MG63 (cell line): ENCODE measurements at regions not wholly inside any gene's neighbourhood (a gene's known extent, or its start where the extent isn't known, plus 50 kb on each side); places are given as distances from the start of the nearest gene placed in this dataset.
A peak's percentile ranks its signal among the peaks of the same experiment; 100 is the strongest.

Source experiments
- DNase-seq: peaks from one replicate; pipeline ENCODE4 v3.0.0-alpha.2; 2020
- H3K27me3 ChIP-seq: fragments of 250-450 bp; sonication (Bioruptor Pico); 2 replicates; pipeline ENCODE4 v1.5.1; 2020; ENCODE audit warnings: mild to moderate bottlenecking, moderate library complexity
- H3K36me3 ChIP-seq: fragments of 250-450 bp; sonication (Bioruptor Pico); 2 replicates; pipeline ENCODE4 v1.5.1; 2020; ENCODE audit warnings: mild to moderate bottlenecking, moderate library complexity
- H3K4me3 ChIP-seq: fragments of 250-450 bp; sonication (Bioruptor Pico); 2 replicates; pipeline ENCODE4 v1.5.1; 2020; ENCODE audit warnings: mild to moderate bottlenecking, moderate library complexity
- H3K9me3 ChIP-seq: fragments of 250-450 bp; sonication (Bioruptor Pico); 2 replicates; pipeline ENCODE4 v1.5.1; 2020; ENCODE audit warnings: mild to moderate bottlenecking, moderate library complexity

DNA sequence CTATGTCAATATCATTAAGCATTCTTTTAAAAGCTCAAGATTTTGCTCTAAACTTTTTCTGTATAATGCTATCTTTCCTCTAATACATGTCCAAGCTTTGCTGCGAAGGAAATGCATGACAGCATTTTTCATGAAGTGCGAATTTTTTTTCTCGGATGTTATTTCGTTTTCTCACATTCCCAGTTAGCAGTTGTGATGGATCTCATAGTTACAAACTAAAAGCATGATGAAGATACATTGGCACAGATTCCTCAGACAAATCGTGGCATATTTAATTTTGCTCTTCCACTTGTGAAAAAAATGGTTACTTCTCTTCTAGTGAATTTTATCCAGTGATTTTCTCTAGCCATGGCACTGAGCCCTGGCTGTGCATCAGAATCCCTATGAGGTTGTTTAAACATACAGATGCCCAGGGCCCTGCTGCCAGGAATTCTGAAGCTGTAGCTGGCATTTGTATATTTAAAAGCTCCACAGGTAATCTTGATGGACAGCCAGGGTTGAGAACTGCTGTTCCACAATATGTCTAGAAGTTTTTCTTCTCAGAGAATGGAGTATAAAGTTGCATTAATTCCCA, 299.8 kb upstream of the NEBL start:
- Histone ChIP-seq H3K36me3 (no peaks in the 10 kb centered on the region), H3K9me3 (peaks cover 12% of the 10 kb centered on the region), H3K4me3 (no peak overlapping the region), H3K27me3 (peaks cover under 1% of the 10 kb centered on the region; the same call in 1 of the 2 replicates)
- DNase-seq, result no peak

DNA sequence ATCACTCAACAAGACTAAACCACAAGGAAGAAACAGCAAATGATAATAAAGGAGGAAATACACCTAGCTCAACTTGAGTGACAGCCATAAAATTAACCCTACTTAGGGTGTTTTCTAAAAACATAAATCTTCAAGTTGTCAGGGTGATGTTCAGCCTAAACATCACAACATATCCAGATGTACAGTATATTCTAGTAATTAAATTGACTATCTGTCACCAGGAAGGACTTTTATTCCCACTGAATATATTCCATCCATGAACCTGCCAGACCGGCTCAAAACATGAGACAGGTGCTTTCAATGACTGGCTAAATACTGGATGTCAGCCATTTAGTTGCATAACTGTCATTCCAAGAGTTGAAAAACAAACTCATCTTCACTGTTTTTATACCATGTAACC, 298.1 kb upstream of the NEBL start:
- Histone ChIP-seq H3K36me3 (no peaks in the 10 kb centered on the region), H3K4me3 (no peak overlapping the region), H3K27me3 (no peaks in the 10 kb centered on the region), H3K9me3 (peaks cover 12% of the 10 kb centered on the region)
- DNase-seq, result no peak

DNA sequence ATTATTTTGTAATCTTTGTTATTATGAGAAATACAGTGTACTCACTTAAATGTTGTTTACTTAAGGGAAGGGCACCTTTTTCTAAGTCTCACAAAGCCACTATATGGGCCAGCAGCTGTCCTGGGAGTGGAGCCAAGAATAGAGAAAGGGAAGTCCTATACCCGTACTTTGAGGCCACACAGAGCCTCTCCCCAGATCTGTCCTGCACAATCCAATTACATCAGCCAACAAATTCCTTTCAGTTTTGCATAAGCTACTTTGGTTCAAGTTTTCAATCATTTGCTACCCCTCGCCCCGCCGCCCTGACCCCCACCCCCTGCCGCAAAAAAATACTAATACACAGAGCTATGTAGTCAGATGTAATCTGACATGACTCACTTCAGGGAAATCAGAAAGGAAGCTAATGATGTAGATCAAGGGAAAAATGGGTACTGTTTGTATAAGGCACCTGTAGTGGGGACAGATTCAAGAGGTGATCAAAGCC, 297.4 kb upstream of the NEBL start:
- no peak overlapping the region for H3K4me3 ChIP-seq
- H3K9me3 ChIP-seq, result peaks cover 12% of the 10 kb centered on the region
- H3K27me3 ChIP-seq, result no peaks in the 10 kb centered on the region
- H3K36me3 ChIP-seq, result no peaks in the 10 kb centered on the region
- peak; percentile 3 for DNase-seq

DNA sequence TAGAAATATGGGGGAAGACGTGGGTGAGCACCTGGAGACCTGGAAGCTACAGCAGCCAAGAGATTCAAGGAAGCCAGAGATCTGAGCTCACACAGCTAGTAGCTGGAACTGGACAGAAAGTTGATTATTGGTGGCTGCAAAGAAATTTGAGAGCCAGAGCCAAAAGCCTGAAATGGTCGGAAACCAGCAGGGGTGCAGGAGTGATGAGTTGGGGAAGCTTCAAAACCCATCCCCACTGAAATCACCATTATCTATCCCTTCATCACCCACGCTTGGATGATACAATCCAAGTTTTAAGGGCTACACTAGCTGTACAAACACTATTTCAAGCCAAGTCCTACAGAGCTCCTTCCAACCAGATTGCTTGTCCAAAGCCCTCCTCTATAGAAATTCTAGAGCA, 296.1 kb upstream of the NEBL start:
- peaks cover 8% of the 10 kb centered on the region for H3K9me3 ChIP-seq
- no peaks in the 10 kb centered on the region for H3K36me3 ChIP-seq
- no peak overlapping the region for H3K4me3 ChIP-seq
- no peaks in the 10 kb centered on the region for H3K27me3 ChIP-seq
- DNase-seq, result no peak

DNA sequence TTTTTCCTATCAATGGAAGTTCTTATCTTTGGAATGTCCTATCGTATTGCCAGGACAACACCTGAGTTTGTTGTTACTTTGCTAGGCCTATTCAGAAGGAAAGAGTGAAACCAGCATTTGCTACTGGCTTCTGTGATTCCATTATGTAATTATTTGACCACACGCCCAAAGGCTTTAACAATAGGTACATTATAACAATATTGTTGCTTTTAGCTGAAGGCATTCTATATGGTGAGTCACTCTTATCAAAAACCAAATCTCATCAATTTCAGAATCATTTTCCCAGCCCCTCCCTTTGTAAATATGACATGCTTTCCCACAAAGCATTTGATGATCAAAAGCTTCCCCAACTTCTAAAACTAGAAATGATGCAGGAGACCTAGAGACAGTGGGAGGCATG, 294.4 kb upstream of the NEBL start:
- H3K4me3 ChIP-seq, result no peak overlapping the region
- H3K27me3 ChIP-seq, result no peaks in the 10 kb centered on the region
- no peak for DNase-seq
- no peaks in the 10 kb centered on the region for H3K9me3 ChIP-seq
- no peaks in the 10 kb centered on the region for H3K36me3 ChIP-seq

DNA sequence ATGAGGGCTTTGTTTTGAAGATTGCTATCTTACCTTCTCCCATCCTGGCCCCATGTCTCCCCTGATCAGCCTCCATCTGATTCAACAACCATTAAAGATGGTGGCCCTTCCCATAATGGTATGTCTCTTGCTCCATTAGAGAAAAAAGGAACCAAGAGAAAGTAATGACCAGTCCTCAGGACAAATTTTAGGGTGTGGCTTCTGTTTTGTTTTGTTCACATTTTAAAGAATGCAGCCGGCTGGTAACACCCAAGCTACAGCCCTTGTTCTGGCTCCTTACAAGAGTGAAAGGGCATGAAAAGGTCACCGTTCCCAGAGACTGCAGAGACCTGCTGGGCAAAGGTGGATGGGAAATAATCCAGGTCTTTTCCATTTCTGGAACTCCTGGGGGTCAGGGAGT, 287.9 kb upstream of the NEBL start:
- Histone ChIP-seq H3K4me3 (no peak overlapping the region), H3K36me3 (no peaks in the 10 kb centered on the region), H3K9me3 (0 out of 2 replicates have a peak, but pooled peaks cover 2% of the 10 kb centered on the region), H3K27me3 (no peaks in the 10 kb centered on the region)
- DNase-seq, result no peak

DNA sequence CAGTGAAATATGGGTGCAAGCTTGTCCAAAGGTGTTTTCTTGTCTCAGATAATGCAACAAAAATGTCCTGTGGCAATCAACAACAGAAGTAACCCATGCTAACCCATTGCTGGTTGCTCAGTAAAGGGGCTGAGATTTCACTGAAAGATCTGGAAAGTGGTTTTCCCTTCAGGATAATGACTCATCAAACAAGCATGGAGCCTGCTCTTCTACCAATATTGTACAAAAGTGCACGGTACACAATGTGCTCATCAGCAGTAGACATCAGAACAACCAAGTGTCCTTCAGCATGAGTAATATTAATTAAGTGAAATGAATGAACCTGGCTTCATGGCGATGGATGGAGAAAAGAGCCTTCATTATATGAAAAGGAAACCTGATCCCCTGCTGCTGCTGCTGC, 287.1 kb upstream of the NEBL start:
- Histone ChIP-seq H3K27me3 (no peaks in the 10 kb centered on the region), H3K4me3 (no peak overlapping the region), H3K36me3 (no peaks in the 10 kb centered on the region), H3K9me3 (peaks cover 2% of the 10 kb centered on the region; the same call in 1 of the 2 replicates)
- no peak for DNase-seq

DNA sequence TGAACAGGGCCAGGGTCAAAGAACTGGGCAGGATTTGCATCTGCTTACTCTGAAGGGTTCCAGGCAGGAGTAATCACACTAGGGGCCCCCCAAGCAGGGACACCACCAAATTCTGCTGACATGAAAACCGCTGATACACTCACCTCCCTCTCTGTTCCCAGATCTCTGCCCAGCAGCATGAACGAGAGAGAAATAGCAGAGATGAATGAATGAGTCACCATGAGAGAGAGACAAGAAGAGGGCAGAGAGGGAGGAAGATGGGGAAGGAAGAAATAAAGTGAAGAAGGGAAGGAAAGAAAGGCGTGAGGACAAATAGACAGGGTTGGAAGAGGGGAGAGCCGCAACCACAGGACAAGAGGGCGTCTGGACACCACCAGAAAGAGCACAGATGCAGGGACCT, 285.9 kb upstream of the NEBL start:
- Histone ChIP-seq H3K27me3 (no peaks in the 10 kb centered on the region), H3K9me3 (peaks cover 2% of the 10 kb centered on the region; the same call in 1 of the 2 replicates), H3K4me3 (no peak overlapping the region), H3K36me3 (no peaks in the 10 kb centered on the region)
- no peak for DNase-seq

DNA sequence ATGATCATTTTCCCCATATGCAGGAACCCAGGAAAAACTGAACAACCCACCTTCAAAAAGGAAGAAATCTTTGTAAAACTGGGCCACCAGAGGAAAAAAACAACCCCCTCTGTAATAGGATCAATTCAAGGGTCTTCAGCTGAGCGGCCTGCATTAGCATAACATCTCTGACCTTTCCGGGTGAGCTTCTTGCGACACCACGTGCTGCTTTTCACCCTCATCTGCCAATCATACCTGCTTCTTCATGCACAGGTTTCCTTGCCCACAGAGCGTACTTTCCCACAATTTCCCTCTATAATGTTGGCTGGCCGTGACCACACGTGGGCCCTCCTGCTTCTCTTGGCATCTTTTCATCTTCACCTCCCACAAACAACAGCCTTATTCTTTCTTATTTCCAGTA, 284.3 kb upstream of the NEBL start:
- H3K9me3 ChIP-seq, result peaks cover 2% of the 10 kb centered on the region; the same call in 1 of the 2 replicates
- DNase-seq, result no peak
- no peaks in the 10 kb centered on the region for H3K36me3 ChIP-seq
- no peaks in the 10 kb centered on the region for H3K27me3 ChIP-seq
- no peak overlapping the region for H3K4me3 ChIP-seq

DNA sequence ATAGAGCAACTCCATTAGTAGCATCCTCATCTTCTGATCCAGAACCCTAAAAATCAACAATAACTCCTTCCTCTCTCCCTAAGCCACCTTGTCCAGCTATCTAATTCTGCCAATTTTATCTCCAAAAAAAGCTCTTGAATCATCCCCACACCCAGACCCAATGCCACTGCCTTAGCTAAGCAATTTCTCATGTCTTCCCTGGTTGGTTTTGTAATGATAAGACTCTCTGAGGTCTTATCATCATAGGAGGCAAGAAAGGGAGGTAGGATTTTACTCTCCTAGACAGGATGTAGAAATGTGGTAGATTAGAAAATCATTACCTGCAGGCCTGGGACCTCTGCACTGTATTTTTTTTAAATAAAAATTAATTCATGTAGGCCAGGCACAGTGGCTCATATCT, 283.5 kb upstream of the NEBL start:
- H3K27me3 ChIP-seq, result no peaks in the 10 kb centered on the region
- H3K36me3 ChIP-seq, result no peaks in the 10 kb centered on the region
- DNase-seq, result no peak
- no peak overlapping the region for H3K4me3 ChIP-seq
- H3K9me3 ChIP-seq, result peaks cover 2% of the 10 kb centered on the region; the same call in 1 of the 2 replicates

DNA sequence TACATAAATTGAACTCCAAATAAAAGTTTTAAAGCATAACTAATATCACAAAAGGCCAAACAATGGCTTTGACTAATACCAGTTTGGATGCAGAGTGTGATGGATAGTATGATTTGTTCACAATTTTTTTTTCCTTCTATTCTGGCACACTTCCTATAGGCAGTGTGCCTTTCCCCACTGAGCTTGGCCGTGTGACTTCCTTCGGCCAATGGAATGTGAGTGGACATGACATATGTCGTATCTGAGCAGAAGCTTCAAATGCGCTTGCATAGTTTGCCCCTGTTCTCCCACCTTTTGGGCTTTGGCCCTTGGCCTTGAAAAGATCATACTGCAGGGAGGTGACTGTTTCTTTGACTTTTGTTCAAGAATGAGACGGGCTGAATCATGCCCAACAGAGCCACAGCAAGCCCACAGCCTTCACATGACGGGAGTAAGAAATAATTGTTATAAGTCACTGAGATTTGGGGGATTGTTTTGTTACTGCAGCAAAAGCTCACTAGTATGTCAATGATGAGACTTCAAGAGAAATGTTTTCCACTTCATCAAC, 279.9 kb upstream of the NEBL start:
- Histone ChIP-seq H3K9me3 (peaks cover 2% of the 10 kb centered on the region; the same call in 1 of the 2 replicates), H3K4me3 (no peak overlapping the region), H3K36me3 (no peaks in the 10 kb centered on the region), H3K27me3 (no peaks in the 10 kb centered on the region)
- DNase-seq, result no peak

DNA sequence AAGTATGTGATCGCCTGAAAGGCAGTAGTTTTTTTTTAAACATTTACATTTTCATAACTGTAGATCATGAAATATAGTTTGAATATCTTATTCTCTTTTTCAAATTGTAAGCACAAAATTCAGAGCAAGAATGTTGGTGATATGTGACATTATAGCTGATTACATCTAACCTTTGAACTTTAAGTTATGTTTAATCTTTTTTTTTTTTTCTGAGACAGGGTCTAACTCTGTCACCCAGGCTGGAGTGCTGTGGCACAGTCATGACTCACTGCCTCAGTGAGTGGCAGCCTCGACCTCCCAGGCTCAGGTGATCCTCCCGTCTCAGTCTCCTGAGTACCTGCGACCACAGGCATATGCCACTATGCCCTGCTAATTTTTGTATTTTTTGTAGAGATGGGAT, 278.7 kb upstream of the NEBL start:
- Histone ChIP-seq H3K9me3 (peaks cover 2% of the 10 kb centered on the region; the same call in 1 of the 2 replicates), H3K4me3 (no peak overlapping the region), H3K27me3 (no peaks in the 10 kb centered on the region), H3K36me3 (no peaks in the 10 kb centered on the region)
- DNase-seq, result no peak

DNA sequence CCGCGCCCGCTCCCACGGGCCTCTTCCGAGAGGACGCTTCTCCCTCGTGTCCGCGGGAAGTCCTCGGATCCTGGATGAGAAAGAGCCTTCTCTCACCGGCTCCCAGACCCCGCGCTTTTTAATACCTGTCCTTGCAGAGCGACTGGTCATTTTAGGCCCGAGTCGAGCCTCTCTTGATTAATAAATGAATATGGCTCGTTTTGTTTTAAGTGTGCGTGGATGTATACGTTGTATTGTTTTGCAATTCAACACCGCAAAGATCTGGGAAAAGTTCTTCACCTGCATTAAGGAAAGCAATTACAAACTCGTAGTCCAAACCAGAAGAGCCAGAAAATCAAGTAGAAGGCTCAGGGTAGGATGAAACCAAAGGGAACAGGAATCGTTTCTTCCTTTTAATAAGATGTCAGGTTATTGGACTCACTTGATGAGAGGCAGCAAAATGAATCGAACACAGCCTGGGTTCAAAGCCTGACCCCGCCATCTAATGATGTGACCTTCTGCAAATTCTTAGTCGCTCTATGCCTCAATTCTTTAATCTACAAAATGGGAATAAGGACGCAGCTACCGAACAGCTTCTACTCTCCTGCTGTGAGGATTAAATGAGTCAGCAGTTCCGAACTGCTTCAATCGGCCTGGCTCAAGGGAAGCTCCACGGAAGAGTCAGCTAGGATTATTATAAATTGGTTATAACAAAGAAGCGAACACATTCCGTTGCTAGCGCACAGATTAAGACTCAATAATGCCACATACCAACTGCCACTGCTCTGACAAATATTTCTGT, 277.8 kb upstream of the NEBL start:
- Histone ChIP-seq H3K4me3 (no peak overlapping the region), H3K27me3 (no peaks in the 10 kb centered on the region), H3K9me3 (no peaks in the 10 kb centered on the region; the same call in 1 of the 2 replicates), H3K36me3 (no peaks in the 10 kb centered on the region)
- no peak for DNase-seq

DNA sequence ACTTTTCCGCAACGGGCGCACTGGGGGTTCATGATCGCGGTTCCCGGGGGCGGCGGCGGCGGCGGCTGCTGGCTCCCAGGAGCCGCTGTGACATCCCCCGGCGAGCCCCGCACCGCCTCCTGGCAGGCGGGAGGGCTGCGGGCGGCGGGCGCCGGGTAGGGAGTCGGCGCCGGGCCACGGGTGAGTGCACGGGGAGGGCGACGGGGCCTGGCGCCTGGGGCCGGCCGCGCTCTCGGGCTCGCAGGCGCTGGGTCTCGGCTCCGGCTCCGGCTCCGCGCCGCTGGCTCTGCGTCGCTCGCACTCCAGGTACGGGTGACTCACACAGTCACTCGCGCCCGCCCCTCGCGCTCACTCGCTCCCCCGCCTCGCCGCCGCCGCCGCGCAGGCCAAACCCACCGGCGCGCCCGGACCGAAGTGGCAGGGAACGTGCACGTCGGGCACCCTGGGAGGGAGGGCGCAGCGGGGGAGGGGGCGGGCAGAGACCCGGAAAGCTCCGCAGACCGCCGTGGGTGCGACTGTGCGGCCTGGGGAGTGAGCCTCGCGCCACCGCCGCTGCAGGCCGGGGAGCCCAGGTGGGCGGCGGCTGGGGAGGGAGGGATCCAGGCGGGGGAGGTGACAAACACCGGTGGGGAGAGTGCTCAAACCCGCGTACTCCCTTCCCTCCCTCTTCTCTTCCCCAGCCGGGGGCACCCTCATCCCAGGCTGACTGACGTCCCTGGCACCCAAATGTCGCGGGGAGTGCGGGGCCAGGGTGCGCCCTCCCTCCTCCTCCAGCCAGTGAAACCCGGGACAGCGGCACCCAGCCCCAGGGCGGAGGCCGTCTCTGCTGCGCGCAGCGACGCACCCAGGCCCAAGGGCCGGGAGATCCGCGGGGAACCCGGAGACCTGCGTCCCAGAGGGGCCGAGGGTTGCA, 276.9 kb upstream of the NEBL start:
- Histone ChIP-seq H3K9me3 (no peaks in the 10 kb centered on the region; the same call in 1 of the 2 replicates), H3K27me3 (no peaks in the 10 kb centered on the region), H3K4me3 (peak overlapping the region; percentile 46), H3K36me3 (no peaks in the 10 kb centered on the region)
- peak; percentile 38 for DNase-seq

DNA sequence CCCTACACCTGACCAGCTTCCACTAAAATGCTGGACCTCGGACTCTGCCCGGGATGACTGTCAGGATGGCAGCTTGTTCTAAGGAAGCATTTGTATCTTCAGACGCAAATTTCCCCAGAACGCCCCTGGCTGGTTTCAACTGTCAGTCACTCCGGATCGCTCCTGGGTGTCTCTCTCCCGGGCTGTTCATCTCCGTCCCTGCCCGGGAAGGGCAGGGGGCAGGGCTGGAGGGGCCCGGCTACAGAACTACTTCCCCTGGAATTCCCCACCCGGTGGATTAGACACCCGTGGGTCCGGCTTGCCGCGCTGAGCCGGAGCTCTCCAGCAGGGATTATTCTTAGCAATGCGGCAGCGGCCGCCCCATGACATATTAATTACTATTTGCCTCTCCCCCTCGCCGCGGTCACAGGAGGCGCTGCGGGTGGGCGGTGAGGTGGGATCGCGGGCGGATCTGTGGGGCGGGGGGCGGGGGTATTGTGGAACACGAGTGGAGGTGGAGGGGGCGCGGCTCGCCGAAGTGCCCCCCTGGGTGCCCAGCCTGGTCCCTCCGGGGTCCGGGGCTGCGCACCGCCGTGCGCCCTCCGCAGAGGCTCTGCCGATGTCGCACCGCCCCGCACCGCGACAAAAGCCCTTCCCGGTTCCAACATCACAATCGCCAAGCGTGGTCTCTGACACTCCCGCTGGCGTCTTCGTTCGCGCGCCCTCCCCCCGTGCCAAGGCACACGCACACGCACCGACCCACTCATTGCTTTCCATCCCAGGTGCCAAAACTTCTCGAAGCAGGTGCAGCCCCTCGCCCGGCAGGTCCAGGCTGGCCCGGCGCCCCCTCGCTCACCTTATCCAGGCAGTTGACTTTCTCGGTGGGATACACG, 276.1 kb upstream of the NEBL start:
- no peaks in the 10 kb centered on the region for H3K9me3 ChIP-seq
- H3K36me3 ChIP-seq, result no peaks in the 10 kb centered on the region
- peak; percentile 8 for DNase-seq
- H3K27me3 ChIP-seq, result no peaks in the 10 kb centered on the region
- H3K4me3 ChIP-seq, result peak overlapping the region; percentile 46

DNA sequence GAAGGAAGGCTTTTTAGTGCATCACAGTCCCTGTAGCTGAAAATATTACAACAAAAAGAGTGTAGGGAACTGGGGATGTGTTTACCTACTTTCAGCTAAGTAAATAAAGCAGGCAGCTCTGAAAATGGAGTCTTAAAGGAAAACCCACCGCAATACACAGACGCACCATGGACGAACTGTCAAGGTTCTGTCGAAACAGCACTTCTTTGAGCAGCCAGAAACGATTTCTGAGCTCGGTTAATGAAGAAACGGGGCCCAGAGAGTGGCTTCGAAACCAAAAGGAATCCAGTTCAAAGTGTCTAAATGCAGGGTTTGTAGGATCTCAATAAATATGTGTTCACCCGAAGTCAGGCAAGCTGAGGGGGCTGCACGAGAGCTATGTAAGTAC, 275.4 kb upstream of the NEBL start:
- Histone ChIP-seq H3K4me3 (peak overlapping the region; percentile 46), H3K36me3 (no peaks in the 10 kb centered on the region), H3K9me3 (no peaks in the 10 kb centered on the region), H3K27me3 (no peaks in the 10 kb centered on the region)
- DNase-seq, result no peak
